GM19395 (cell line): ENCODE measurements at regions not wholly inside any gene's neighbourhood (a gene's known extent, or its start where the extent isn't known, plus 50 kb on each side); places are given as distances from the start of the nearest gene placed in this dataset.
"Not testable (repeated sequence)": the region's sequence is repeated elsewhere in the genome, so short reads cannot be mapped to it uniquely, and the experiment has no call there.

ENCODE experiments used
- ATAC-seq: cut with Tn5 transposase; IDR thresholded peaks from one replicate; pipeline ENCODE4 v1.9.1; 2021; ENCODE audit warnings: mild to moderate bottlenecking, moderate library complexity; ENCODE audit not compliant: unreplicated experiment

GRCh38 chr6:149233056-149233715 lies 84.3 kb upstream of the TAB2 start:
- ATAC-seq: no peak

- no peak for ATAC-seq
Measured at GRCh38 chr6:149234051-149234962, 83.2 kb upstream of the TAB2 start.

GRCh38 chr6:149235130-149235561 lies 82.4 kb upstream of the TAB2 start:
- peak; percentile 90 for ATAC-seq

- no peak for ATAC-seq
Measured at GRCh38 chr6:149236589-149236988, 80.9 kb upstream of the TAB2 start.

- ATAC-seq: no peak
Measured at GRCh38 chr6:149237464-149237863, 80.0 kb upstream of the TAB2 start.

- ATAC-seq: no peak
Measured at GRCh38 chr6:149239573-149240209, 77.8 kb upstream of the TAB2 start.

GRCh38 chr6:149242883-149243282 lies 74.6 kb upstream of the TAB2 start:
- no peak for ATAC-seq

- ATAC-seq: no peak
Measured at GRCh38 chr6:149244105-149244504, 73.4 kb upstream of the TAB2 start.

- peak; percentile 98 for ATAC-seq
Measured at GRCh38 chr6:149246691-149247384, 70.7 kb upstream of the TAB2 start.

- ATAC-seq: no peak
Measured at GRCh38 chr6:149247385-149247763, 70.1 kb upstream of the TAB2 start.

- ATAC-seq: not testable (repeated sequence)
Measured at GRCh38 chr6:149248263-149248662, 69.2 kb upstream of the TAB2 start.

- no peak for ATAC-seq
Measured at GRCh38 chr6:149248693-149249369, 68.7 kb upstream of the TAB2 start.

- ATAC-seq: no peak
Measured at GRCh38 chr6:149249370-149250357, 67.8 kb upstream of the TAB2 start.

- no peak for ATAC-seq
Measured at GRCh38 chr6:149250951-149251350, 66.6 kb upstream of the TAB2 start.

- no peak for ATAC-seq
Measured at GRCh38 chr6:149252622-149253021, 64.9 kb upstream of the TAB2 start.

GRCh38 chr6:149254253-149254652 lies 63.3 kb upstream of the TAB2 start:
- no peak for ATAC-seq

- ATAC-seq: no peak
Measured at GRCh38 chr6:149259753-149260152, 57.8 kb upstream of the TAB2 start.

GRCh38 chr6:149260214-149260874 lies 57.2 kb upstream of the TAB2 start:
- ATAC-seq: no peak
